ENCODE measurements at regions not wholly inside any gene's neighbourhood (a gene's known extent, or its start where the extent isn't known, plus 50 kb on each side); places are given as distances from the start of the nearest gene placed in this dataset.

DNA sequence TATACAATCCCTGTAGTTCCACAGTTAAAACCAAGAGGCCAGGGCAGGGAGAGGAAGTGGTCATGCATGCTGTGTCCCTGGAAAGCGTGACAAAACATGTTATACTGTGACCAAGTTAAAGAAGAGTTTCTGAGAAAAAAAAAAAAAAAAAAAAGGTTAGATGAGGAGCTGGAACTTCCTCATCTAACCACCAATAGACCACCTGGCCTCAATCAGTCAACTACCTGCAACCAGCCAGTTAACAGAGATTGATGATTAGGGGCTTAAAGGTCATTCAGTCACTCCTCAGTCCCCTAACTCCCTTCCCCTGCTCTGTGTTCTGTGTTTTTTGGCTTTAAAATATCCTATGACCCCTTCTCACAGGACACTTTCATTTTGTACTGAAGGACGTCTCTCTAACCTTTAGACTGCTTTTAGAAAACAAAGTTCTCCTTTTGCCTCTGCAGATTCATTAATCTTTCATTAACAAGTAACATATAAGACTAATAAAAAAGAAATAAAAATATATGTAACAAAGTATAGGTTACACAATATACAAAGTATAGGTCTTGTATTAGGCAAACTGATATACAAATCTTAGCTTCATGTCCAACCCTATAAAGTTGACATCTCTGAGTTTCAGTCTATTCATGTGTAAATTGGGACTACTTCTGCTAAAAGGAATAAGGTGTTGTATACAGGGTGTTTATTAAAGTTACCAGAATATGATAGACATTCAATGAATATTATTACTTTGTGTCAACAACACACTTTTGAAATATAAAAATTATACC, 179.1 kb upstream of the NDST4 start:
- TF ChIP-seq, protein P1, sequence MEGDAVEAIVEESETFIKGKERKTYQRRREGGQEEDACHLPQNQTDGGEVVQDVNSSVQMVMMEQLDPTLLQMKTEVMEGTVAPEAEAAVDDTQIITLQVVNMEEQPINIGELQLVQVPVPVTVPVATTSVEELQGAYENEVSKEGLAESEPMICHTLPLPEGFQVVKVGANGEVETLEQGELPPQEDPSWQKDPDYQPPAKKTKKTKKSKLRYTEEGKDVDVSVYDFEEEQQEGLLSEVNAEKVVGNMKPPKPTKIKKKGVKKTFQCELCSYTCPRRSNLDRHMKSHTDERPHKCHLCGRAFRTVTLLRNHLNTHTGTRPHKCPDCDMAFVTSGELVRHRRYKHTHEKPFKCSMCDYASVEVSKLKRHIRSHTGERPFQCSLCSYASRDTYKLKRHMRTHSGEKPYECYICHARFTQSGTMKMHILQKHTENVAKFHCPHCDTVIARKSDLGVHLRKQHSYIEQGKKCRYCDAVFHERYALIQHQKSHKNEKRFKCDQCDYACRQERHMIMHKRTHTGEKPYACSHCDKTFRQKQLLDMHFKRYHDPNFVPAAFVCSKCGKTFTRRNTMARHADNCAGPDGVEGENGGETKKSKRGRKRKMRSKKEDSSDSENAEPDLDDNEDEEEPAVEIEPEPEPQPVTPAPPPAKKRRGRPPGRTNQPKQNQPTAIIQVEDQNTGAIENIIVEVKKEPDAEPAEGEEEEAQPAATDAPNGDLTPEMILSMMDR (IDR thresholded peaks at IDR 0.05; ENCODE audit: unreplicated experiment) = no peak
- POLR2A ChIA-PET = no interaction called here
- no peaks in the 10 kb centered on the region for H3K27me3 Mint-ChIP-seq (ENCODE audit: insufficient read depth, unreplicated experiment)
- no peak overlapping the region for H3K4me3 Mint-ChIP-seq (ENCODE audit: unreplicated experiment)
- CTCF ChIA-PET = no interaction called here
- BruUV-seq (replicated peaks) = no TSS peak
- DNase-seq (ENCODE audit: unreplicated experiment) = no peak
- H3K27ac Mint-ChIP-seq (ENCODE audit: low read depth, unreplicated experiment) = no peak overlapping the region
- no peaks in the 10 kb centered on the region for H3K9me3 Mint-ChIP-seq (ENCODE audit: unreplicated experiment)
- intact Hi-C loops (cut with micrococcal nuclease) = no loop called here
- H3K36me3 Mint-ChIP-seq (ENCODE audit: insufficient read depth, unreplicated experiment) = no peaks in the 10 kb centered on the region
- no peaks in the 10 kb centered on the region for H3K4me1 Mint-ChIP-seq (ENCODE audit: insufficient read depth, unreplicated experiment)

DNA sequence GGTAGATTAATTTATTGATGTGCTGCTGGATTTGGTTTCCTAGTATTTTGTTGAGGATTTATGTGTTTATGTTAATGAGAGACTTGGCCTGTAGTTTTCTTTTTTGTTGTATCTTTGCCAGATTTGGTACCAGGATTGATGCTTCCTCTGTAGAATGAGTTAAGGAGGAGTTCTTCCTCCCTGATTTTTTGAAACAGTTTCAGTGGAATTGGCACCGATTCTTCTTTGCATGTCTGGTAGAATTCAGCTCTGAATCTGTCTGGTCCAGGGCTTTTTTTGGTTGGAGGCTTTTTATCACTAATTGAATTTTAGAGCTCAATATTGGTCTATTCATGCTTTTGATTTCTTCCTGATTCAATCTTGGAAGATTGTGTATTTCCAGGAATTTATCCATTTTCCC, 174.0 kb upstream of the NDST4 start:
- ChIA-PET CTCF (no interaction called here), POLR2A (no interaction called here)
- no peak overlapping the region for H3K27ac Mint-ChIP-seq (ENCODE audit: low read depth, unreplicated experiment)
- H3K36me3 Mint-ChIP-seq (ENCODE audit: insufficient read depth, unreplicated experiment) = no peaks in the 10 kb centered on the region
- no TSS peak for BruUV-seq (replicated peaks)
- TF ChIP-seq, protein P1 (IDR thresholded peaks at IDR 0.05; ENCODE audit: unreplicated experiment) = no peak
- intact Hi-C loops (cut with micrococcal nuclease) = no loop called here
- no peak overlapping the region for H3K4me3 Mint-ChIP-seq (ENCODE audit: unreplicated experiment)
- H3K27me3 Mint-ChIP-seq (ENCODE audit: insufficient read depth, unreplicated experiment) = no peaks in the 10 kb centered on the region
- DNase-seq (ENCODE audit: unreplicated experiment) = no peak
- no peaks in the 10 kb centered on the region for H3K4me1 Mint-ChIP-seq (ENCODE audit: insufficient read depth, unreplicated experiment)
- no peaks in the 10 kb centered on the region for H3K9me3 Mint-ChIP-seq (ENCODE audit: unreplicated experiment)

DNA sequence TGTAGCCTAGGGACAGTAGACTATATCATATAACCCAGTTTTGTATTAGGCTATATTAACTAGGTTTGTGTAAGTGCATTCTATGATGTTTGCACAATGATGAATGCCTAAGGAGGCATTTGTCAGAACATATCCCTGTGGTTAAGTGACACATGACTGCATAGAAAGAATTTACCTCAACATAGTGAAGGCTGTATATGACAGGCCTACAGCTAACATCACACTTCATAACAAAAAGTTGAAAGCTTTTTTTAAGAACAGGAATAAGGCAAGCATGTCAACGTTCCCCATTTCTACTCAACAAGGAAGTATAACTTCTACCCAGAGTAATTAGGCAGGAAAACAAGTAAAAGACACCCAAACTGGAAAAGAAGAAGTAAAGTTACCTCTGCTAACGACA, 165.9 kb upstream of the NDST4 start:
- Mint-ChIP-seq H3K27me3 (ENCODE audit: insufficient read depth, unreplicated experiment) (no peaks in the 10 kb centered on the region), H3K9me3 (ENCODE audit: unreplicated experiment) (no peaks in the 10 kb centered on the region), H3K36me3 (ENCODE audit: insufficient read depth, unreplicated experiment) (no peaks in the 10 kb centered on the region), H3K4me3 (ENCODE audit: unreplicated experiment) (no peak overlapping the region), H3K27ac (ENCODE audit: low read depth, unreplicated experiment) (peak overlapping the region; percentile 57), H3K4me1 (ENCODE audit: insufficient read depth, unreplicated experiment) (peaks cover 6% of the 10 kb centered on the region)
- POLR2A ChIA-PET = interaction anchor here (1.0 kb wide), 1 partner anchor 41 kb away, joined by 3 read pairs; no protein-coding TSS in a partner anchor
- intact Hi-C loops (cut with micrococcal nuclease) = no loop called here
- TF ChIP-seq, protein P1 (IDR thresholded peaks at IDR 0.05; ENCODE audit: unreplicated experiment) = no peak
- CTCF ChIA-PET = no interaction called here
- no TSS peak for BruUV-seq (replicated peaks)
- peak; percentile 32 for DNase-seq (ENCODE audit: unreplicated experiment)

DNA sequence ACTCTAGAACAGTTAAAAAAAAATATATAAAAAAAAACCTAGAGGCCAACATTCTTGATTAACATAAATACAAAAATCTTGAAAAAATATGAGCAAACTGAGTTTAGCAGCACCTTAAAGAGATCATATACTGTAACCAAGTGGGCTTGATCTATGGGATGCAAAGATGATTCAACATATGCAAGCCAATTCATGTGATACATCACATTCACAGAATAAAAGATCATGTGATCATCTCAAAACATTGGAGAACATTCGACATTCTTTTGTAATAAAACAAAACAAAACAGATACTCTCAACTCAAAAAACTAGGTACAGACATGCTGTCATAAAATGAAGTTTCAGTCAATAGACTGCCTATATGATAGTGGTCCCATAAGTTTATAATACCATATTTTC, 165.4 kb upstream of the NDST4 start:
- TF ChIP-seq, protein P1 (IDR thresholded peaks at IDR 0.05; ENCODE audit: unreplicated experiment) = no peak
- Mint-ChIP-seq H3K9me3 (ENCODE audit: unreplicated experiment) (no peaks in the 10 kb centered on the region), H3K4me3 (ENCODE audit: unreplicated experiment) (no peak overlapping the region), H3K4me1 (ENCODE audit: insufficient read depth, unreplicated experiment) (peaks cover 6% of the 10 kb centered on the region), H3K27me3 (ENCODE audit: insufficient read depth, unreplicated experiment) (no peaks in the 10 kb centered on the region), H3K36me3 (ENCODE audit: insufficient read depth, unreplicated experiment) (no peaks in the 10 kb centered on the region), H3K27ac (ENCODE audit: low read depth, unreplicated experiment) (peak overlapping the region; percentile 57)
- intact Hi-C loops (cut with micrococcal nuclease) = no loop called here
- no TSS peak for BruUV-seq (replicated peaks)
- no peak for DNase-seq (ENCODE audit: unreplicated experiment)
- ChIA-PET CTCF (no interaction called here), POLR2A (interaction anchor here (1.0 kb wide), 1 partner anchor 41 kb away, joined by 3 read pairs; no protein-coding TSS in a partner anchor)
